ENCODE measurements at regions not wholly inside any gene's neighbourhood (a gene's known extent, or its start where the extent isn't known, plus 50 kb on each side); places are given as distances from the start of the nearest gene placed in this dataset.

GRCh38 chr2:16266571-16266970, 326.2 kb downstream of the MYCN start:
- CTCF ChIA-PET: no interaction called here
- no peak for TF ChIP-seq CTCF (IDR thresholded peaks at IDR 0.05; ENCODE audit: unreplicated experiment)
- DNase-seq: no peak
- Mint-ChIP-seq H3K9me3 (ENCODE audit: low read depth, unreplicated experiment) (no peaks in the 10 kb centered on the region), H3K4me3 (ENCODE audit: low read depth, unreplicated experiment) (no peak overlapping the region), H3K36me3 (ENCODE audit: insufficient read depth, unreplicated experiment) (no peaks in the 10 kb centered on the region), H3K4me1 (ENCODE audit: low read depth, unreplicated experiment) (no peaks in the 10 kb centered on the region), H3K27me3 (ENCODE audit: unreplicated experiment) (peaks cover 27% of the 10 kb centered on the region), H3K27ac (ENCODE audit: unreplicated experiment) (no peak overlapping the region)
- intact Hi-C loops (cut with micrococcal nuclease; ENCODE audit: unreplicated experiment): no loop called here
- no TSS peak for BruUV-seq (replicated peaks)

GRCh38 chr2:16264931-16265540, 324.7 kb downstream of the MYCN start:
- Mint-ChIP-seq H3K4me3 (ENCODE audit: low read depth, unreplicated experiment) (no peak overlapping the region), H3K4me1 (ENCODE audit: low read depth, unreplicated experiment) (no peaks in the 10 kb centered on the region), H3K27ac (ENCODE audit: unreplicated experiment) (no peak overlapping the region), H3K9me3 (ENCODE audit: low read depth, unreplicated experiment) (no peaks in the 10 kb centered on the region), H3K36me3 (ENCODE audit: insufficient read depth, unreplicated experiment) (no peaks in the 10 kb centered on the region), H3K27me3 (ENCODE audit: unreplicated experiment) (peaks cover 12% of the 10 kb centered on the region)
- CTCF ChIA-PET: no interaction called here
- BruUV-seq (replicated peaks): no TSS peak
- intact Hi-C loops (cut with micrococcal nuclease; ENCODE audit: unreplicated experiment): no loop called here
- no peak for DNase-seq
- TF ChIP-seq CTCF (IDR thresholded peaks at IDR 0.05; ENCODE audit: unreplicated experiment): no peak

GRCh38 chr2:16264491-16264890, 324.1 kb downstream of the MYCN start:
- H3K36me3 Mint-ChIP-seq (ENCODE audit: insufficient read depth, unreplicated experiment): no peaks in the 10 kb centered on the region
- no peak for DNase-seq
- no peak overlapping the region for H3K27ac Mint-ChIP-seq (ENCODE audit: unreplicated experiment)
- no TSS peak for BruUV-seq (replicated peaks)
- CTCF ChIA-PET: no interaction called here
- intact Hi-C loops (cut with micrococcal nuclease; ENCODE audit: unreplicated experiment): no loop called here
- H3K4me1 Mint-ChIP-seq (ENCODE audit: low read depth, unreplicated experiment): no peaks in the 10 kb centered on the region
- peaks cover 7% of the 10 kb centered on the region for H3K27me3 Mint-ChIP-seq (ENCODE audit: unreplicated experiment)
- no peaks in the 10 kb centered on the region for H3K9me3 Mint-ChIP-seq (ENCODE audit: low read depth, unreplicated experiment)
- TF ChIP-seq CTCF (IDR thresholded peaks at IDR 0.05; ENCODE audit: unreplicated experiment): no peak
- H3K4me3 Mint-ChIP-seq (ENCODE audit: low read depth, unreplicated experiment): no peak overlapping the region

- Mint-ChIP-seq H3K36me3 (ENCODE audit: insufficient read depth, unreplicated experiment) (no peaks in the 10 kb centered on the region), H3K27ac (ENCODE audit: unreplicated experiment) (no peak overlapping the region), H3K4me3 (ENCODE audit: low read depth, unreplicated experiment) (no peak overlapping the region), H3K4me1 (ENCODE audit: low read depth, unreplicated experiment) (no peaks in the 10 kb centered on the region), H3K27me3 (ENCODE audit: unreplicated experiment) (no peaks in the 10 kb centered on the region), H3K9me3 (ENCODE audit: low read depth, unreplicated experiment) (no peaks in the 10 kb centered on the region)
- DNase-seq: no peak
- TF ChIP-seq CTCF (IDR thresholded peaks at IDR 0.05; ENCODE audit: unreplicated experiment): no peak
- CTCF ChIA-PET: interaction anchor here (0.7 kb wide), 1 partner anchor 281 kb away, joined by 4 read pairs; no protein-coding TSS in a partner anchor
- BruUV-seq (replicated peaks): no TSS peak
- intact Hi-C loops (cut with micrococcal nuclease; ENCODE audit: unreplicated experiment): no loop called here
Observed at GRCh38 chr2:16263241-16263890, 323.0 kb downstream of the MYCN start.

Data from Calu3 (cell line).